ENCODE measurements at regions not wholly inside any gene's neighbourhood (a gene's known extent, or its start where the extent isn't known, plus 50 kb on each side); places are given as distances from the start of the nearest gene placed in this dataset.

- Histone ChIP-seq H3K9me3 (ENCODE audit: control insufficient read depth, insufficient read depth, low read length) (no peaks in the 10 kb centered on the region), H3K27me3 (ENCODE audit: control insufficient read depth, insufficient read depth, low read length) (no peaks in the 10 kb centered on the region), H3K4me1 (ENCODE audit: control insufficient read depth, insufficient read depth, low read length) (no peaks in the 10 kb centered on the region), H3K27ac (ENCODE audit: low read length) (no peak overlapping the region), H3K4me3 (ENCODE audit: low read length) (no peak overlapping the region), H3K36me3 (ENCODE audit: control insufficient read depth, insufficient read depth, low read length) (no peaks in the 10 kb centered on the region)
- Mint-ChIP-seq H3K27me3 (ENCODE audit: low read depth in 2 of 2) (no peaks in the 10 kb centered on the region), H3K36me3 (peaks cover 10% of the 10 kb centered on the region), H3K4me3 (no peak overlapping the region), H3K27ac (no peak overlapping the region), H3K9me3 (peaks cover 16 to 29% of the 10 kb centered on the region in 2 donors), H3K4me1 (no peaks in the 10 kb centered on the region)
- TF ChIP-seq, protein P1, sequence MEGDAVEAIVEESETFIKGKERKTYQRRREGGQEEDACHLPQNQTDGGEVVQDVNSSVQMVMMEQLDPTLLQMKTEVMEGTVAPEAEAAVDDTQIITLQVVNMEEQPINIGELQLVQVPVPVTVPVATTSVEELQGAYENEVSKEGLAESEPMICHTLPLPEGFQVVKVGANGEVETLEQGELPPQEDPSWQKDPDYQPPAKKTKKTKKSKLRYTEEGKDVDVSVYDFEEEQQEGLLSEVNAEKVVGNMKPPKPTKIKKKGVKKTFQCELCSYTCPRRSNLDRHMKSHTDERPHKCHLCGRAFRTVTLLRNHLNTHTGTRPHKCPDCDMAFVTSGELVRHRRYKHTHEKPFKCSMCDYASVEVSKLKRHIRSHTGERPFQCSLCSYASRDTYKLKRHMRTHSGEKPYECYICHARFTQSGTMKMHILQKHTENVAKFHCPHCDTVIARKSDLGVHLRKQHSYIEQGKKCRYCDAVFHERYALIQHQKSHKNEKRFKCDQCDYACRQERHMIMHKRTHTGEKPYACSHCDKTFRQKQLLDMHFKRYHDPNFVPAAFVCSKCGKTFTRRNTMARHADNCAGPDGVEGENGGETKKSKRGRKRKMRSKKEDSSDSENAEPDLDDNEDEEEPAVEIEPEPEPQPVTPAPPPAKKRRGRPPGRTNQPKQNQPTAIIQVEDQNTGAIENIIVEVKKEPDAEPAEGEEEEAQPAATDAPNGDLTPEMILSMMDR (IDR thresholded peaks at IDR 0.05): no peak
- intact Hi-C loops (cut with micrococcal nuclease): no loop called here
- ATAC-seq (no peak), DNase-seq (no peak)
- WGBS (ENCODE audit: insufficient coverage): 90% methylated on average over 3 of the region's 3 CpGs
These were observed 1156.7 kb upstream of the CDH8 start for GRCh38 chr16:63192980-63193379.

- H3K27ac ChIP-seq (ENCODE audit: low read length): no peak overlapping the region
- no peaks in the 10 kb centered on the region for H3K36me3 ChIP-seq (ENCODE audit: control insufficient read depth, insufficient read depth, low read length)
- Mint-ChIP-seq H3K36me3 (peaks cover 9% of the 10 kb centered on the region), H3K27ac (no peak overlapping the region), H3K9me3 (peaks cover 19 to 27% of the 10 kb centered on the region in 2 donors), H3K27me3 (ENCODE audit: low read depth in 2 of 2) (no peaks in the 10 kb centered on the region), H3K4me3 (no peak overlapping the region), H3K4me1 (no peaks in the 10 kb centered on the region)
- no peaks in the 10 kb centered on the region for H3K27me3 ChIP-seq (ENCODE audit: control insufficient read depth, insufficient read depth, low read length)
- H3K4me1 ChIP-seq (ENCODE audit: control insufficient read depth, insufficient read depth, low read length): no peaks in the 10 kb centered on the region
- intact Hi-C loops (cut with micrococcal nuclease): no loop called here
- 81% methylated on average over 7 of the region's 7 CpGs for WGBS (ENCODE audit: insufficient coverage)
- no peaks in the 10 kb centered on the region for H3K9me3 ChIP-seq (ENCODE audit: control insufficient read depth, insufficient read depth, low read length)
- no peak overlapping the region for H3K4me3 ChIP-seq (ENCODE audit: low read length)
- ATAC-seq: no peak
- no peak for DNase-seq
- TF ChIP-seq, protein P1 (IDR thresholded peaks at IDR 0.05): no peak
These were observed 1152.0 kb upstream of the CDH8 start for GRCh38 chr16:63188086-63188771.

- Mint-ChIP-seq H3K27ac (no peak overlapping the region), H3K27me3 (ENCODE audit: low read depth in 2 of 2) (no peaks in the 10 kb centered on the region), H3K36me3 (peaks cover 8% of the 10 kb centered on the region), H3K4me3 (no peak overlapping the region), H3K9me3 (peaks cover 23 to 30% of the 10 kb centered on the region in 2 donors), H3K4me1 (no peaks in the 10 kb centered on the region)
- H3K27ac ChIP-seq (ENCODE audit: low read length): no peak overlapping the region
- intact Hi-C loops (cut with micrococcal nuclease): no loop called here
- no peaks in the 10 kb centered on the region for H3K4me1 ChIP-seq (ENCODE audit: control insufficient read depth, insufficient read depth, low read length)
- no peak overlapping the region for H3K4me3 ChIP-seq (ENCODE audit: low read length)
- no peaks in the 10 kb centered on the region for H3K27me3 ChIP-seq (ENCODE audit: control insufficient read depth, insufficient read depth, low read length)
- DNase-seq: no peak
- 53% methylated on average over 3 of the region's 3 CpGs for WGBS (ENCODE audit: insufficient coverage)
- H3K9me3 ChIP-seq (ENCODE audit: control insufficient read depth, insufficient read depth, low read length): no peaks in the 10 kb centered on the region
- H3K36me3 ChIP-seq (ENCODE audit: control insufficient read depth, insufficient read depth, low read length): no peaks in the 10 kb centered on the region
- TF ChIP-seq, protein P1 (IDR thresholded peaks at IDR 0.05): no peak
- no peak for ATAC-seq
These were observed 1151.4 kb upstream of the CDH8 start for GRCh38 chr16:63187638-63188037.

- Histone ChIP-seq H3K4me1 (ENCODE audit: control insufficient read depth, insufficient read depth, low read length) (no peaks in the 10 kb centered on the region), H3K27ac (ENCODE audit: low read length) (no peak overlapping the region), H3K9me3 (ENCODE audit: control insufficient read depth, insufficient read depth, low read length) (peaks cover 8% of the 10 kb centered on the region), H3K27me3 (ENCODE audit: control insufficient read depth, insufficient read depth, low read length) (no peaks in the 10 kb centered on the region), H3K36me3 (ENCODE audit: control insufficient read depth, insufficient read depth, low read length) (no peaks in the 10 kb centered on the region), H3K4me3 (ENCODE audit: low read length) (no peak overlapping the region)
- Mint-ChIP-seq H3K27ac (no peak overlapping the region), H3K4me3 (no peak overlapping the region), H3K9me3 (peaks cover 27 to 28% of the 10 kb centered on the region in 2 donors), H3K4me1 (no peaks in the 10 kb centered on the region), H3K36me3 (peaks cover 8% of the 10 kb centered on the region), H3K27me3 (ENCODE audit: low read depth in 2 of 2) (no peaks in the 10 kb centered on the region)
- intact Hi-C loops (cut with micrococcal nuclease): no loop called here
- TF ChIP-seq, protein P1 (IDR thresholded peaks at IDR 0.05): no peak
- DNase-seq (no peak), ATAC-seq (no peak)
- 49% methylated on average over 4 of the region's 4 CpGs for WGBS (ENCODE audit: insufficient coverage)
These were observed 1149.1 kb upstream of the CDH8 start for GRCh38 chr16:63185235-63185780.

Measured in natural killer cell (primary cell).